Mesendoderm (in vitro differentiated cells): ENCODE measurements at regions not wholly inside any gene's neighbourhood (a gene's known extent, or its start where the extent isn't known, plus 50 kb on each side); places are given as distances from the start of the nearest gene placed in this dataset.

ENCODE experiments used
- DNase-seq: peaks from one replicate; pipeline ENCODE4 v3.0.0; 2013
- H2AK5ac ChIP-seq: 2 replicates; pipeline ENCODE4 v1.6.1; 2013; ENCODE audit warnings: low read length, inconsistent platforms
- H2BK120ac ChIP-seq: 2 replicates; pipeline ENCODE4 v1.6.1; 2013; ENCODE audit warnings: low read depth, mild to moderate bottlenecking, low read length, moderate library complexity, mixed read lengths
- H2BK15ac ChIP-seq: replicated peaks from 2 replicates; pipeline ENCODE4 v1.6.1; 2013; ENCODE audit warnings: low read depth, mild to moderate bottlenecking, moderate library complexity
- H2BK5ac ChIP-seq: 2 replicates; pipeline ENCODE4 v1.6.1; 2013; ENCODE audit warnings: low read length, inconsistent platforms
- H3K18ac ChIP-seq: 2 replicates; pipeline ENCODE4 v1.6.1; 2013; ENCODE audit warnings: mild to moderate bottlenecking, low read length, mixed read lengths
- H3K23ac ChIP-seq: one replicate; pipeline ENCODE4 v1.6.1; 2013; ENCODE audit warnings: low read length
- H3K27ac ChIP-seq: 2 replicates; pipeline ENCODE4 v1.5.1; 2013; ENCODE audit warnings: low read depth, mild to moderate bottlenecking, inconsistent platforms, low read length, moderate library complexity
- H3K27me3 ChIP-seq: 2 replicates; pipeline ENCODE4 v1.6.1; 2013; ENCODE audit warnings: low read length, control low read depth, mild to moderate bottlenecking, inconsistent platforms; ENCODE audit not compliant: insufficient read depth, poor library complexity
- H3K36me3 ChIP-seq: 2 replicates; pipeline ENCODE4 v1.6.1; 2013; ENCODE audit warnings: low read length, inconsistent platforms; ENCODE audit not compliant: control insufficient read depth, insufficient read depth
- H3K4ac ChIP-seq: one replicate; pipeline ENCODE4 v1.6.1; 2013; ENCODE audit warnings: low read depth, mild to moderate bottlenecking, low read length, moderate library complexity
- H3K4me1 ChIP-seq: 2 replicates; pipeline ENCODE4 v1.6.1; 2013; ENCODE audit warnings: low read depth, low read length, inconsistent platforms; ENCODE audit not compliant: control insufficient read depth
- H3K4me2 ChIP-seq: 2 replicates; pipeline ENCODE4 v1.6.1; 2013; ENCODE audit warnings: low read length
- H3K4me3 ChIP-seq: 2 replicates; pipeline ENCODE4 v1.5.1; 2013; ENCODE audit warnings: mild to moderate bottlenecking, low read length
- H3K56ac ChIP-seq: one replicate; pipeline ENCODE4 v1.6.1; 2013; ENCODE audit warnings: low read length
- H3K79me1 ChIP-seq: 2 replicates; pipeline ENCODE4 v1.6.1; 2013; ENCODE audit warnings: low read length, inconsistent platforms
- H3K79me2 ChIP-seq: 2 replicates; pipeline ENCODE4 v1.6.1; 2013; ENCODE audit warnings: mild to moderate bottlenecking, low read length; ENCODE audit not compliant: control insufficient read depth, insufficient read depth
- H3K9ac ChIP-seq: 2 replicates; pipeline ENCODE4 v1.6.1; 2013; ENCODE audit warnings: low read length, inconsistent platforms
- H4K5ac ChIP-seq: one replicate; pipeline ENCODE4 v1.6.1; 2013; ENCODE audit warnings: low read length
- H4K8ac ChIP-seq: one replicate; pipeline ENCODE4 v1.6.1; 2013; ENCODE audit warnings: low read depth, mild to moderate bottlenecking, control low read depth, low read length, moderate library complexity
- WGBS: extraction: QIAGEN DNeasy Blood & Tissue Kit; methylation state at CpG from one replicate; pipeline ENCODE4 v1.1.7; 2013; ENCODE audit warnings: low lambda C conversion rate, missing lambda C conversion rate; ENCODE audit not compliant: insufficient coverage; ENCODE audit errors: extremely low coverage; 5-methylcytosine and 5-hydroxymethylcytosine counted together

DNA sequence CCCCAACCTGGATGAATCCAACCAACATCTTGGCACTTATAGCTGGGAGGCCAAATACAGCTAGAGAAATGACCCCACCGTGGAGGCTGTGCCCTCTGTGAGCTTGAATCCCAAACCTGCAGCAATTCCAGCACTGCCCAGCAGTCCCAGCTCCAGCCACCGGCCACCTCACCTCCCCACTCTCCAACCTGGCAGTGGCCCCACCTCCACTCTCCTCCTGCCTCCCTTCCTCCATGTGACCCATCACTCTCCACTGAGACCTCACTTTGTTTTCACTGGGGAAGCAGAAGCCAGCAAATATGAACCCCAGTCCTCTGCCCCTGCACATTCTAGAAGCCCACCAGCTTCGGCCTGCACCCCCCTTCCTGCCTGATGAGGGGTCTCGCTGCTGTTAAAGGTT is 79.7 kb upstream of the LINGO1 start:
- Histone ChIP-seq H3K4me3 (no peak overlapping the region), H3K27me3 (no peaks in the 10 kb centered on the region), H2BK120ac (no peak overlapping the region), H4K8ac (no peak overlapping the region), H3K9ac (no peak overlapping the region), H3K79me1 (no peaks in the 10 kb centered on the region), H2BK5ac (no peak overlapping the region), H3K36me3 (no peaks in the 10 kb centered on the region), H3K4ac (no peak overlapping the region), H3K4me2 (no peak overlapping the region), H4K5ac (no peak overlapping the region), H2AK5ac (no peak overlapping the region), H2BK15ac (no peak overlapping the region), H3K27ac (no peak overlapping the region), H3K56ac (no peak overlapping the region), H3K4me1 (peaks cover 9% of the 10 kb centered on the region), H3K79me2 (no peaks in the 10 kb centered on the region), H3K18ac (no peak overlapping the region), H3K23ac (no peak overlapping the region)
- no peak for DNase-seq
- WGBS = no CpG with 5 or more reads among the region's 4 CpGs

DNA sequence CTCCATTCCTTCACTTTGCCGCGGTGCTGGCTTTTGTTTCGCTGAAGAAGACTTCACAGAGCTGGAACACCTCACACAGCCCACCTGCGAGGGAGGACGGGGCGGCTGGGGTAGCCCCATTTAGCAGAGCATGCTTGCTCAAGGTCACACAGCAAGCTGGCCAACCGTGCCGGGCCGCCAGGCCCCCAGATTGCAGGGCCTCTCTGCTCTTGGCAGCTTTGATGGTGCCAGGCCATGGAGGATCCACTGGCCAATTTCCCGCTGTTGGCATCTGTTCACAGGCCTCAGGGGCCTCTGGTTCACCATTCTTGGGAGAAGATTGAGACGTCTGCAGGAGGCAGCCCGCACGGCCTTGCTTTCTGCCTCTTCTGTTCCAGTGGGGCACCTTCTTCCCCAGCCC is 77.9 kb upstream of the LINGO1 start:
- Histone ChIP-seq H3K4me3 (no peak overlapping the region), H3K79me2 (no peaks in the 10 kb centered on the region), H3K9ac (no peak overlapping the region), H3K4me1 (peaks cover 9% of the 10 kb centered on the region), H2BK120ac (no peak overlapping the region), H3K27ac (no peak overlapping the region), H3K4ac (no peak overlapping the region), H4K8ac (no peak overlapping the region), H3K23ac (no peak overlapping the region), H4K5ac (no peak overlapping the region), H2AK5ac (no peak overlapping the region), H3K79me1 (no peaks in the 10 kb centered on the region), H2BK15ac (no peak overlapping the region), H2BK5ac (no peak overlapping the region), H3K4me2 (no peak overlapping the region), H3K36me3 (no peaks in the 10 kb centered on the region), H3K27me3 (no peaks in the 10 kb centered on the region), H3K56ac (no peak overlapping the region), H3K18ac (no peak overlapping the region)
- no CpG with 5 or more reads among the region's 13 CpGs for WGBS
- no peak for DNase-seq

DNA sequence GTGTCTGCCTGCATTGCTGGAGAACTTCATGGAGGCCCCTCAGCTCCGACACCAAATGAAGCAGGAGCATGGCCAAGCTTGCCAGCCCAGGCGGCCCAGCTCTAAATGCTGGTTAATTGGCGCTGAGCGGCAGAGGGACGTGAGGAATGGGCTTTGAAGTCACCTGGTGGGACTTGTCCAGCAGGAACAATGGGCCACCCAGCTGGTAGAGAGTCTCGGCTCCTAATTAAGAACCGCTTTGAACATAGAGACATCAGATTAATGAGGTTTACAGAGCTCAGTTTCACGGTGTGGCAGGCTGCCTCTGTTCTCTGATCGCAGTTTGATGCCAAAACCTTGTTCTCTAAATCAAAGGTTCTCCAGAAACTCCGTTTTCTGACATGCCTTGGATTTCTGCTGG is 77.5 kb upstream of the LINGO1 start:
- no peak overlapping the region for H2BK15ac ChIP-seq
- H4K8ac ChIP-seq = no peak overlapping the region
- no peak overlapping the region for H3K4me3 ChIP-seq
- no peaks in the 10 kb centered on the region for H3K27me3 ChIP-seq
- H3K79me1 ChIP-seq = no peaks in the 10 kb centered on the region
- no peak overlapping the region for H3K23ac ChIP-seq
- H3K4me1 ChIP-seq = peaks cover 8% of the 10 kb centered on the region
- no peak overlapping the region for H2BK120ac ChIP-seq
- no peak overlapping the region for H2AK5ac ChIP-seq
- H3K18ac ChIP-seq = no peak overlapping the region
- no peak overlapping the region for H3K4ac ChIP-seq
- H2BK5ac ChIP-seq = no peak overlapping the region
- WGBS = no CpG with 5 or more reads among the region's 10 CpGs
- H4K5ac ChIP-seq = no peak overlapping the region
- H3K27ac ChIP-seq = no peak overlapping the region
- no peak overlapping the region for H3K56ac ChIP-seq
- H3K4me2 ChIP-seq = no peak overlapping the region
- H3K79me2 ChIP-seq = no peaks in the 10 kb centered on the region
- no peak overlapping the region for H3K9ac ChIP-seq
- no peak for DNase-seq
- no peaks in the 10 kb centered on the region for H3K36me3 ChIP-seq

DNA sequence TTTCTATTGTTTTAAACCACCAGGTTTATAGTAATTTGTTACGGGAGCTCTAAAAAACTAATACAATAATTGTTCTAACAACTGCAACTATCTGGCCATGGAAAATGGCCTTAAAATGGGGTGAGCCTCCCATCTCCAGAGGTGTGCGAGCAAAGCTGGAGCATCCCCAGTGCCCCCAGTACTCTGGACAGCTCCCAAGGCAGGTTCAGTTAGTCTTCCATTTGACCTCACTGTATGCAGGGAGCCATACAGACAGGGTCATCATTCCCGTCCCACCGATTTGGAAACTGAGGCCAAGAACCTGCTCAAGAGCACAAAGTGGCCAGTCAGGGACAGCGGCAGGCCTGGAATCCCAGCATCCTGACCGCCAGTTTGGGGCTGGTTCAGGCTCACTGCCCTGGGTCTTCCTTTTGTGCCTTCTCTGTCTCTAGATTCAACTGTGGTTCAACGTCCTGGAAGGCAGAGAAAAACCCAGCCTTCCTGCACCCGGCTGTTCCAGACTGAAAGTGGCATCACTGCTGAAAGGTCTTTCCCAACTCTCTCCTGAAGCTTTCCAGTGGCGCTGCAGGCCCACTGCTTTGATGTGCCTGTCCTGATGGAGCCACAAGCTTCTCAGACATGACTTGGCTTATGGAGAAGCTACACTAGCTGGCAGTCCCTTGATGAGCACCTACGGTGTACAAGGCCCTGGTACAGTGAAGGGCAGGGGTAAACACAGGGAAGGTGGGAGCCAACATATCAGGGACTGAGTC is 76.6 kb upstream of the LINGO1 start:
- no peaks in the 10 kb centered on the region for H3K27me3 ChIP-seq
- no CpG with 5 or more reads among the region's 10 CpGs for WGBS
- H3K4me1 ChIP-seq = peaks cover under 1% of the 10 kb centered on the region

DNA sequence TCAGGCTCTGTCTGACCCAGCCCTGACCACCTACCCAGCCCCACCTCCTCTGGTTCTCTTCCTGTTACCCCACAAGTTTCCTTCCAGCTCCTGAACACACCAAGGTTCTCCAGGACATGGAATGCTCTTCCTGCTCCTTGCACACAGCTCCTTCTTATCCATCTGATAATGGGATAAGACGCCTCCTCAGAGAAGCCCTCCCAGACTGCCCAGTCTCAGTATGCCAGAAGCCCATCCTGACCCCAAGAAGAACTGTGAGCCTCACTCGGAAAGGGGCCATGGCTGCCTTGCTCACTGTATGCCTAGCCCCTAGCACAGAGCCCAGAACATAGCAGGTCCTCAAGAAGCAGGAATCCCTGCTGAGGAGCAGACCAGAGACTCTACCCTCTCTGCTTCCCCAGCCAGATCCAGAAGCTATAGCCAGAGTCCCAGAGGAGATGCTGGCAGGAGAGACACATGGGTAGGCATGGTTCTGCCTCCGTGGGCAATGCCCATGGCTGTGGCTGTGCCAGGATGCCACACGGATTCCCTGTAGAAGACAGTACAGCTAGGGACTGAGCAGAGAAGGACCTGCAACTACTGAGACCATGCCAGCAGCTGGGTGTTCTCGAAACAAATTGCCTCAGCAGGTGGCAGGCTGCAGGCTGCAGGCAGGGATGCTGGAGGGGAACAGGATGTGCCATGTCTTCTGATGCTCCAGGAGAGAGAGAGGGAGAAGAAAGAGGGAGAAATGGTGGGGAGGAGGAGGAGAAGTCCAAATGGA is 74.0 kb upstream of the LINGO1 start:
- Histone ChIP-seq H4K8ac (no peak overlapping the region), H3K79me2 (no peaks in the 10 kb centered on the region), H3K36me3 (no peaks in the 10 kb centered on the region), H2BK120ac (no peak overlapping the region), H3K9ac (no peak overlapping the region), H3K79me1 (no peaks in the 10 kb centered on the region), H3K23ac (no peak overlapping the region), H3K27me3 (no peaks in the 10 kb centered on the region), H3K4me2 (no peak overlapping the region), H3K4me3 (no peak overlapping the region), H2BK5ac (no peak overlapping the region), H3K4ac (no peak overlapping the region), H2BK15ac (no peak overlapping the region), H3K27ac (no peak overlapping the region), H2AK5ac (no peak overlapping the region), H4K5ac (no peak overlapping the region), H3K56ac (no peak overlapping the region), H3K4me1 (no peaks in the 10 kb centered on the region), H3K18ac (no peak overlapping the region)
- no peak for DNase-seq
- WGBS = no CpG with 5 or more reads among the region's 5 CpGs

More for the DNA sequence above, 76.6 kb upstream of the LINGO1 start:
- Histone ChIP-seq H3K56ac (no peak overlapping the region), H3K79me1 (no peaks in the 10 kb centered on the region), H2BK5ac (no peak overlapping the region), H3K18ac (no peak overlapping the region), H3K4ac (no peak overlapping the region), H3K79me2 (no peaks in the 10 kb centered on the region), H4K8ac (no peak overlapping the region), H2BK120ac (no peak overlapping the region), H3K23ac (no peak overlapping the region), H3K4me3 (no peak overlapping the region), H2AK5ac (no peak overlapping the region), H3K9ac (no peak overlapping the region), H2BK15ac (no peak overlapping the region), H3K36me3 (no peaks in the 10 kb centered on the region), H3K27ac (no peak overlapping the region), H3K4me2 (no peak overlapping the region), H4K5ac (no peak overlapping the region)
- DNase-seq = no peak
